ENCODE measurements at regions not wholly inside any gene's neighbourhood (a gene's known extent, or its start where the extent isn't known, plus 50 kb on each side); places are given as distances from the start of the nearest gene placed in this dataset.

DNA sequence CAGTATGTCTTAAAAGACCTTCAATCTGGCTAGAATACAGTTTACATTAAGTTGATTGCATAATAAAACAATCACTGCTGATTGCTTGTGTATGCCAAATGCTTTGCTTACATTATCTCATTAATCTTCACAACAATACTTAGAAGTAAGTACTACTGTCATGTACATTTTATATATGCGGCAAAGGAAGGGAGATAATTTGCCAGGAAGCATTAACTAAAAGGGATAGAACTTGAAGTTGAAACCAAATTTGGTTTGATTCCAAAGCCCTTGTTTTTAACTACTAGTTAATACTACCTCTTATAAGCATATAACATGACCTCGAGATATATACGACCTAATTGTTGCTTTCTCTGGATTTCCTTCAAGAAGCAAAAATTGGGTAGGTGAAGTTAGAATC lies 155.8 kb downstream of the NTMT2 start:
- Histone ChIP-seq H3K36me3 (no peaks in the 10 kb centered on the region), H3K9me3 (ENCODE audit: severe bottlenecking) (no peaks in the 10 kb centered on the region), H3K27me3 (ENCODE audit: insufficient read depth, low read depth, severe bottlenecking) (no peaks in the 10 kb centered on the region), H3K27ac (no peak overlapping the region), H3K4me3 (ENCODE audit: low read depth, low read length) (no peak overlapping the region)
- no peak for DNase-seq
- TF ChIP-seq, protein P1, sequence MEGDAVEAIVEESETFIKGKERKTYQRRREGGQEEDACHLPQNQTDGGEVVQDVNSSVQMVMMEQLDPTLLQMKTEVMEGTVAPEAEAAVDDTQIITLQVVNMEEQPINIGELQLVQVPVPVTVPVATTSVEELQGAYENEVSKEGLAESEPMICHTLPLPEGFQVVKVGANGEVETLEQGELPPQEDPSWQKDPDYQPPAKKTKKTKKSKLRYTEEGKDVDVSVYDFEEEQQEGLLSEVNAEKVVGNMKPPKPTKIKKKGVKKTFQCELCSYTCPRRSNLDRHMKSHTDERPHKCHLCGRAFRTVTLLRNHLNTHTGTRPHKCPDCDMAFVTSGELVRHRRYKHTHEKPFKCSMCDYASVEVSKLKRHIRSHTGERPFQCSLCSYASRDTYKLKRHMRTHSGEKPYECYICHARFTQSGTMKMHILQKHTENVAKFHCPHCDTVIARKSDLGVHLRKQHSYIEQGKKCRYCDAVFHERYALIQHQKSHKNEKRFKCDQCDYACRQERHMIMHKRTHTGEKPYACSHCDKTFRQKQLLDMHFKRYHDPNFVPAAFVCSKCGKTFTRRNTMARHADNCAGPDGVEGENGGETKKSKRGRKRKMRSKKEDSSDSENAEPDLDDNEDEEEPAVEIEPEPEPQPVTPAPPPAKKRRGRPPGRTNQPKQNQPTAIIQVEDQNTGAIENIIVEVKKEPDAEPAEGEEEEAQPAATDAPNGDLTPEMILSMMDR (IDR thresholded peaks at IDR 0.05; ENCODE audit: low read depth, low read length) = no peak

GRCh38 chr1:170303034-170303433 lies 157.3 kb downstream of the NTMT2 start:
- H3K27me3 ChIP-seq (ENCODE audit: insufficient read depth, low read depth, severe bottlenecking) = no peaks in the 10 kb centered on the region
- DNase-seq = no peak
- TF ChIP-seq, protein P1 (IDR thresholded peaks at IDR 0.05; ENCODE audit: low read depth, low read length) = no peak

DNA sequence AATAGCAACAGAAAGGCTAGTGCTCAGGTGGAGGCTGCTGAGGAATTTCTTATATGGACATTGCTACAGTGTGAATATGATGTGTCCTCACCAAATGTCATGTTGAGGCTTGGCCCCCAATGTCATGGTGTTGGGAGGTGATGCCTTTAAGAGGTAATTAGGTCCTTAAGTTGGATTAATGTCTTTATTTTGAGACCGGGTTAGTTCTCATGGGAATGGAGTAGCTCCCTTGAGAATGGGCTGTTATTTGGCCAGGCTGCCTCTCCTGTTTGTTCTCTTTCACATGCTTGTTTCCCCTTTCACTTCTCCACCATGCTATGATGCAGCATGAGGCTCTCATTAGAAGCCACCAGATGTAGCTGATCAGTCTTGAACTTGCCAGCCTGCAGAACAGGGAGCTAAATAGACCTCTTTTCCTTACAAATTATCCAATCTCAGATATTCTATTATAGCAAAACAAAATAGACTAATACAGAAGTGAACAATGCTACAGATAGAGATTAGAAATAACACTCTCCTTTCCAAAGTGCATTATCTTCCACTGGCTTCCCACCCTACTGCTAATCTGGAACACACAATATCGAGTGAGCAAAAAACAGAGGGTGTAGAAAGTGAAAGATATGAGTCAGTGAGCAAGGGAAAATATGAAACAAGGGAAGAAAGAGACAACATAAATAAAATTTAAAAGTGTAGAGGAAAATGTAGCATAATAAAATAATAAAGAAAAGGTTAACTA lies 160.2 kb downstream of the NTMT2 start:
- Histone ChIP-seq H3K9me3 (ENCODE audit: severe bottlenecking) (no peaks in the 10 kb centered on the region), H3K4me3 (ENCODE audit: low read depth, low read length) (no peak overlapping the region), H3K27me3 (ENCODE audit: insufficient read depth, low read depth, severe bottlenecking) (no peaks in the 10 kb centered on the region), H3K36me3 (no peaks in the 10 kb centered on the region), H3K27ac (no peak overlapping the region)
- no peak for DNase-seq
- TF ChIP-seq, protein P1 (IDR thresholded peaks at IDR 0.05; ENCODE audit: low read depth, low read length) = no peak

More at GRCh38 chr1:170303034-170303433, 157.3 kb downstream of the NTMT2 start:
- Histone ChIP-seq H3K9me3 (ENCODE audit: severe bottlenecking) (no peaks in the 10 kb centered on the region), H3K27ac (no peak overlapping the region), H3K36me3 (no peaks in the 10 kb centered on the region), H3K4me3 (ENCODE audit: low read depth, low read length) (no peak overlapping the region)

DNA sequence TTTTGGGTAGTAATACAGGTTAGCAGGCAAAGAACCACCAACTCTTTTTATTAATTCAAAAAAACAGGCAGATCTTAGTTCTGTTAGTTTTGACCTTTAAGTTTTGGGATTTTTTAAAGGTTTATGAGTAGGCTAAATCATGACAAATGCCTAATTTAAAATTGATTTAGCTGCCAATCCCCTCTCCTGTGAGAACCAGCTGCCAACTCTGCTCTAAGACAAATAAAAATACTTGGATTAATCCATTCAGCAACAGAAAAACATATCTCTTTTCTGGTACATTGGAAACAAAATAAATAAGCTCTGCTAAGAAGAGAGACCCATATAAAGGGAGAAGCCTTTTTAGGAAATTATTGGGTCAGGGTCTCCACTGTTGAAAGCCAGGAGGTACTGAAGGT lies 160.8 kb downstream of the NTMT2 start:
- no peaks in the 10 kb centered on the region for H3K27me3 ChIP-seq (ENCODE audit: insufficient read depth, low read depth, severe bottlenecking)
- no peaks in the 10 kb centered on the region for H3K36me3 ChIP-seq
- DNase-seq = no peak
- no peak overlapping the region for H3K4me3 ChIP-seq (ENCODE audit: low read depth, low read length)
- TF ChIP-seq, protein P1 (IDR thresholded peaks at IDR 0.05; ENCODE audit: low read depth, low read length) = no peak
- no peaks in the 10 kb centered on the region for H3K9me3 ChIP-seq (ENCODE audit: severe bottlenecking)
- no peak overlapping the region for H3K27ac ChIP-seq

DNA sequence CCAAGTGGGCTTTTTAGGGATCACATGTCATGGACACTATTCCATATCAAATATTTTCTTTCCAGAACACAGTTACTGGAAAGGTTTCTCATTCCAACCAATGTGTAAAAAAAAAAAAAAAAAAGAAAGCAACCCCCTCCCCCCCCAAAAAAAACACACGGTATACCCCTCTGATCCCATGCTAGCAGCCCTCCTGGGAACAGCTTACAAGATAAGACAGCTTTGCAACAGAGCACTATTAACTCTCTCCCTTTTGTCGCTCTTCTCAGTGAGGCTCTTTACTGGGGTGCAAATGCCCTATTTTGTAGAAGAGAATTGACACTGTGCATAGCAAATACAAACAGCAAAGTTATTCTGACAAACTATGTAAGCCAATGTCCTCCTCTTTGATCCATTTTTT lies 161.2 kb downstream of the NTMT2 start:
- TF ChIP-seq, protein P1 (IDR thresholded peaks at IDR 0.05; ENCODE audit: low read depth, low read length) = no peak
- H3K27me3 ChIP-seq (ENCODE audit: insufficient read depth, low read depth, severe bottlenecking) = no peaks in the 10 kb centered on the region

DNA sequence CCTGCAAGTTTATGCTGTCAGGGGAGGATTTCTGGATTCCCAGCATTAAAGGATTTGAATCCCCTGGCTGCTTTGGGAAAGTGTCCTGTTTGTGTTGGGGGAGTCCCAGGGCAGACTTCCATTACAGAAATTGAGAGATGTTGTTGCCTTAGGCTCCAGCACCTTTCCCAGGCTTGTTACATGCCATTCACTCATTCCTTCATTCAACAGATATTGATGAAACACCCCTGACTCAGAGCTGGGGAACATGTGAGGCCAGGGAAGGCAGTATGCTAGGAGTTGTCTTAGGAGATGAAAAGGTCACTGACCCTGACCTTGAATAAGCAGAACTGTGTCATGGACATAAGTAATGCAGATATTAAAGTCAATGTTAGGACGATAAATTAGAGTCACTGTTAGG lies 161.7 kb downstream of the NTMT2 start:
- DNase-seq = no peak
- Histone ChIP-seq H3K27ac (no peak overlapping the region), H3K4me3 (ENCODE audit: low read depth, low read length) (no peak overlapping the region), H3K9me3 (ENCODE audit: severe bottlenecking) (no peaks in the 10 kb centered on the region), H3K27me3 (ENCODE audit: insufficient read depth, low read depth, severe bottlenecking) (no peaks in the 10 kb centered on the region), H3K36me3 (no peaks in the 10 kb centered on the region)
- TF ChIP-seq, protein P1 (IDR thresholded peaks at IDR 0.05; ENCODE audit: low read depth, low read length) = no peak

More for the DNA sequence above, 161.2 kb downstream of the NTMT2 start:
- DNase-seq = no peak
- Histone ChIP-seq H3K36me3 (no peaks in the 10 kb centered on the region), H3K9me3 (ENCODE audit: severe bottlenecking) (no peaks in the 10 kb centered on the region), H3K27ac (no peak overlapping the region), H3K4me3 (ENCODE audit: low read depth, low read length) (no peak overlapping the region)
